Gastroesophageal sphincter (tissue), 4 donors: ENCODE measurements at regions not wholly inside any gene's neighbourhood (a gene's known extent, or its start where the extent isn't known, plus 50 kb on each side); places are given as distances from the start of the nearest gene placed in this dataset.

Experiments used
- ATAC-seq: fragments of 150-250 bp; one replicate; pipeline ENCODE4 v1.9.1; 2016; ENCODE audit warnings: mild to moderate bottlenecking, moderate library complexity
- H3K27ac ChIP-seq, 4 donors: fragments of 200-600 bp; sonication (generic) in 3 of 4; 1 replicate in 3 of 4; 2 replicates in 1 of 4; pipeline ENCODE4 v1.5.1; 2016 to 2019
- H3K27me3 ChIP-seq: fragments of 200-600 bp; sonication (generic); one replicate; pipeline ENCODE4 v1.5.1; 2019
- H3K36me3 ChIP-seq, 2 donors: fragments of 200-600 bp; sonication (generic); one replicate each; pipeline ENCODE4 v1.5.1; 2019; ENCODE audit warnings: control low read depth in 1 of 2
- H3K4me1 ChIP-seq, 3 donors: fragments of 200-600 bp; sonication (generic); 1 replicate in 2 of 3; 2 replicates in 1 of 3; pipeline ENCODE4 v1.5.1; 2016 to 2019; ENCODE audit warnings: control low read depth in 2 of 3
- H3K4me3 ChIP-seq, 2 donors: fragments of 200-600 bp; sonication (generic); one replicate each; pipeline ENCODE4 v1.5.1; 2019; ENCODE audit warnings: mild to moderate bottlenecking in 1 of 2, moderate library complexity in 1 of 2
- H3K9me3 ChIP-seq, 3 donors: fragments of 200-600 bp; sonication (generic); one replicate each; pipeline ENCODE4 v1.5.1; 2017 to 2019; ENCODE audit warnings: control low read depth in 2 of 3
- CTCF ChIP-seq, 4 experiments: fragments of 200-600 bp in 2 of 4; fragments of 450-650 bp in 2 of 4; sonication (generic) in 1 of 4; IDR thresholded peaks; one replicate each; pipeline ENCODE4 v1.5.1; 2017 to 2019; ENCODE audit warnings: antibody characterized with exemption in 4 of 4, mild to moderate bottlenecking in 2 of 4, moderate library complexity in 2 of 4
- EP300 ChIP-seq: sonication (generic); formaldehyde crosslinking; IDR thresholded peaks from one replicate; pipeline ENCODE4 v1.6.1; 2017; ENCODE audit warnings: antibody characterized with exemption, mild to moderate bottlenecking
- POLR2A ChIP-seq, 2 donors: fragments of 450-650 bp; IDR thresholded peaks; one replicate each; pipeline ENCODE4 v1.6.1; 2017; ENCODE audit warnings: antibody characterized with exemption in 2 of 2, mild to moderate bottlenecking in 2 of 2, moderate library complexity in 1 of 2
- POLR2AphosphoS5 ChIP-seq: sonication (generic); formaldehyde crosslinking; IDR thresholded peaks from one replicate; pipeline ENCODE4 v1.6.1; 2017; ENCODE audit warnings: antibody characterized with exemption
- WGBS, 2 donors: methylation state at CpG; one replicate each; pipeline ENCODE4 v1.1.5; 2018; ENCODE audit warnings: low coverage in 1 of 2; 5-methylcytosine and 5-hydroxymethylcytosine counted together

- Histone ChIP-seq H3K4me3 (no peak overlapping the region), H3K4me1 (no peaks in the 10 kb centered on the region), H3K27ac (no peak overlapping the region), H3K27me3 (no peaks in the 10 kb centered on the region), H3K9me3 (peaks cover 0 to 17% (median 0%) of the 10 kb centered on the region in 3 donors), H3K36me3 (no peaks in the 10 kb centered on the region)
- ATAC-seq, result no peak
- no peak for TF ChIP-seq CTCF (IDR thresholded peaks at IDR 0.05)
- no peak for TF ChIP-seq POLR2AphosphoS5
- no peak for TF ChIP-seq POLR2A (IDR thresholded peaks at IDR 0.05)
- no peak for TF ChIP-seq EP300
Observed at GRCh38 chr10:78886129-78886528, 182.6 kb upstream of the ZMIZ1 start.

- no peak for ATAC-seq
- no peaks in the 10 kb centered on the region for H3K36me3 ChIP-seq
- peaks cover 0 to 17% (median 0%) of the 10 kb centered on the region in 3 donors for H3K9me3 ChIP-seq
- WGBS, 2 donors, result 90 to 98% methylated on average over 6 to 7 of the region's 7 CpGs
- TF ChIP-seq POLR2AphosphoS5, result no peak
- no peak for TF ChIP-seq POLR2A (IDR thresholded peaks at IDR 0.05)
- no peaks in the 10 kb centered on the region for H3K27me3 ChIP-seq
- no peak overlapping the region for H3K27ac ChIP-seq
- H3K4me3 ChIP-seq, result no peak overlapping the region
- no peaks in the 10 kb centered on the region for H3K4me1 ChIP-seq
Observed at GRCh38 chr10:78889536-78890063, 179.2 kb upstream of the ZMIZ1 start.

GRCh38 chr10:78890506-78890905, 178.3 kb upstream of the ZMIZ1 start:
- TF ChIP-seq POLR2A (IDR thresholded peaks at IDR 0.05) (no peak), EP300 (no peak), POLR2AphosphoS5 (no peak), CTCF (IDR thresholded peaks at IDR 0.05) (no peak)
- 80 to 100% methylated on average over 1 to 2 of the region's 3 CpGs for WGBS, 2 donors
- no peak for ATAC-seq
- no peak overlapping the region for H3K4me3 ChIP-seq
- no peak overlapping the region for H3K27ac ChIP-seq
- no peaks in the 10 kb centered on the region for H3K27me3 ChIP-seq
- H3K9me3 ChIP-seq, result peaks cover 0 to 11% (median 0%) of the 10 kb centered on the region in 3 donors
- no peaks in the 10 kb centered on the region for H3K4me1 ChIP-seq
- H3K36me3 ChIP-seq, result no peaks in the 10 kb centered on the region

- ATAC-seq, result no peak
- 100% methylated on average over 1 of the region's 2 CpGs for WGBS, 2 donors
- no peaks in the 10 kb centered on the region for H3K9me3 ChIP-seq
- H3K4me3 ChIP-seq, result no peak overlapping the region
- no peaks in the 10 kb centered on the region for H3K4me1 ChIP-seq
- no peak overlapping the region for H3K27ac ChIP-seq
- H3K27me3 ChIP-seq, result no peaks in the 10 kb centered on the region
- TF ChIP-seq EP300 (no peak), CTCF (IDR thresholded peaks at IDR 0.05) (no peak), POLR2AphosphoS5 (no peak), POLR2A (IDR thresholded peaks at IDR 0.05) (no peak)
- H3K36me3 ChIP-seq, result no peaks in the 10 kb centered on the region
Observed at GRCh38 chr10:78891741-78892140, 177.0 kb upstream of the ZMIZ1 start.

GRCh38 chr10:78892338-78893176, 176.2 kb upstream of the ZMIZ1 start:
- ATAC-seq, result no peak
- 47% methylated on average over 2 of the region's 7 CpGs; no CpG with 5 or more reads in 1 of the 2 donors for WGBS, 2 donors

More at GRCh38 chr10:78892338-78893176, 176.2 kb upstream of the ZMIZ1 start:
- Histone ChIP-seq H3K27me3 (no peaks in the 10 kb centered on the region), H3K36me3 (no peaks in the 10 kb centered on the region), H3K27ac (no peak overlapping the region), H3K4me3 (no peak overlapping the region), H3K9me3 (no peaks in the 10 kb centered on the region), H3K4me1 (no peaks in the 10 kb centered on the region)
- TF ChIP-seq POLR2A (IDR thresholded peaks at IDR 0.05), result no peak
- no peak for TF ChIP-seq CTCF (IDR thresholded peaks at IDR 0.05)
- TF ChIP-seq EP300, result no peak
- no peak for TF ChIP-seq POLR2AphosphoS5
